GM12878 (cell line): ENCODE measurements at regions not wholly inside any gene's neighbourhood (a gene's known extent, or its start where the extent isn't known, plus 50 kb on each side); places are given as distances from the start of the nearest gene placed in this dataset.

Source experiments
- ATAC-seq: fragments of 200-7000 bp; cut with Tn5 transposase; 3 replicates; pipeline ENCODE4 v1.9.1; 2020; ENCODE audit warnings: mild to moderate bottlenecking, moderate library complexity
- BruUV-seq: library from RNA; stranded (reverse); fragments of 400-500 nt; replicated peaks from 2 replicates; lab custom pipeline; 2021; lab: Mats Ljungman, UMichigan
- CTCF ChIA-PET: fragments of 300-600 bp; sonication (Branson Sonifier 250); formaldehyde crosslinking; extraction: SDS; loops from one replicate; lab custom pipeline; 2021; ENCODE audit warnings: inconsistent platforms; lab: Yijun Ruan, JAX
- POLR2A ChIA-PET: fragments of 350-600 bp; formaldehyde crosslinking; extraction: SDS; loops from one replicate; lab custom pipeline; 2021; ENCODE audit warnings: inconsistent platforms; lab: Charles Lee
- RAD21 ChIA-PET: fragments of 300-600 bp; sonication (Branson Sonifier 250); formaldehyde crosslinking; loops from one replicate; lab custom pipeline; 2023; ENCODE audit warnings: antibody characterized with exemption; ENCODE audit not compliant: unreplicated experiment; lab: Charles Lee
- SMC1A ChIA-PET: fragments of 300-600 bp; sonication (Branson Sonifier 250); formaldehyde crosslinking; loops from one replicate; lab custom pipeline; 2023; ENCODE audit not compliant: unreplicated experiment, uncharacterized antibody; lab: Charles Lee
- DNase-seq: peaks from one replicate; pipeline ENCODE4 v3.0.0-alpha.2; 2011; ENCODE audit warnings: low read depth, low spot score
- FAIRE-seq: peaks from 3 replicates; lab custom pipeline; 2011; peaks lifted over from hg19 to GRCh38; lab: Jason Lieb, UNC
- H2AFZ ChIP-seq: 2 replicates; pipeline ENCODE4 v1.6.0; 2011; ENCODE audit warnings: low read depth, low read length, control low read depth; ENCODE audit not compliant: control insufficient read depth
- H3K27ac ChIP-seq: 2 replicates; pipeline ENCODE4 v1.5.1; 2011; ENCODE audit warnings: control low read depth; ENCODE audit not compliant: control insufficient read depth, insufficient read depth
- H3K27me3 ChIP-seq, 2 experiments: replicated peaks in 1 of 2; 2 replicates each; pipeline versions ENCODE4 v1.6.0 to v1.6.1; 2011; ENCODE audit warnings: low read length in 1 of 2; ENCODE audit not compliant: control insufficient read depth in 2 of 2, insufficient read depth in 2 of 2
- H3K36me3 ChIP-seq, 2 experiments: 2 replicates each; pipeline ENCODE4 v1.5.1; 2011; ENCODE audit warnings: low read length in 1 of 2; ENCODE audit not compliant: control insufficient read depth in 2 of 2, insufficient read depth in 2 of 2
- H3K4me1 ChIP-seq: 2 replicates; pipeline ENCODE4 v1.6.1; 2011; ENCODE audit warnings: mild to moderate bottlenecking, low read length, moderate library complexity, mixed read lengths; ENCODE audit not compliant: control insufficient read depth, insufficient read depth
- H3K4me2 ChIP-seq: 2 replicates; pipeline ENCODE4 v1.6.0; 2011; ENCODE audit warnings: control low read depth; ENCODE audit not compliant: control insufficient read depth, insufficient read depth
- H3K4me3 ChIP-seq: fragments of 200-600 bp; sonication (generic); 2 replicates; pipeline ENCODE4 v1.5.1; 2016
- H3K79me2 ChIP-seq: 2 replicates; pipeline ENCODE4 v1.6.0; 2011; ENCODE audit warnings: low read length; ENCODE audit not compliant: control insufficient read depth, insufficient read depth
- H3K9ac ChIP-seq: 2 replicates; pipeline ENCODE4 v1.8.0; 2011; ENCODE audit warnings: low read length, control low read depth, mixed read lengths; ENCODE audit not compliant: control insufficient read depth, insufficient read depth
- H3K9me3 ChIP-seq: replicated peaks from 3 replicates; pipeline ENCODE4 v1.5.1; 2011; ENCODE audit warnings: mild to moderate bottlenecking, low read length; ENCODE audit not compliant: control insufficient read depth, insufficient read depth
- H4K20me1 ChIP-seq: 2 replicates; pipeline ENCODE4 v1.6.0; 2011; ENCODE audit not compliant: control insufficient read depth, insufficient read depth
- BCLAF1 ChIP-seq: fragments of 450-650 bp; IDR thresholded peaks from 2 replicates; pipeline ENCODE4 v1.6.1; 2017; ENCODE audit warnings: antibody characterized with exemption, mild to moderate bottlenecking, moderate library complexity
- BHLHE40 ChIP-seq, 2 experiments: fragments of 450-650 bp in 1 of 2; IDR thresholded peaks; 2 replicates each; pipeline ENCODE4 v1.6.1; 2011 to 2017; ENCODE audit warnings: low read depth in 2 of 2, borderline replicate concordance in 1 of 2, improper control_type of control experiment in 1 of 2, low read length in 1 of 2, mild to moderate bottlenecking in 1 of 2
- BRCA1 ChIP-seq: IDR thresholded peaks from 2 replicates; pipeline ENCODE4 v1.6.1; 2011; ENCODE audit warnings: low read depth, low read length, improper control_type of control experiment
- CTCF ChIP-seq, 3 experiments: IDR thresholded peaks in 2 of 3; conservative IDR thresholded peaks in 1 of 3; 2 replicates each; pipeline ENCODE4 v1.5.1; 2011; ENCODE audit warnings: low read depth in 3 of 3, low read length in 3 of 3, mild to moderate bottlenecking in 3 of 3, control low read depth in 2 of 3, moderate library complexity in 2 of 3, inconsistent platforms in 1 of 3, mixed read lengths in 1 of 3; ENCODE audit not compliant: control insufficient read depth in 2 of 3, insufficient read depth in 1 of 3; ENCODE audit errors: extremely low read depth in 1 of 3
- FOS ChIP-seq: IDR thresholded peaks from 3 replicates; pipeline ENCODE4 v1.6.1; 2011; ENCODE audit warnings: borderline replicate concordance; ENCODE audit not compliant: insufficient read length; ENCODE audit errors: extremely low read depth
- HDAC6 ChIP-seq: fragments of 200-600 bp; sonication (generic); IDR thresholded peaks from one replicate; pipeline ENCODE4 v1.8.0; 2017; ENCODE audit warnings: antibody characterized with exemption; ENCODE audit not compliant: unreplicated experiment
- KDM1A ChIP-seq: fragments of 200-600 bp; sonication (generic); IDR thresholded peaks from 2 replicates; pipeline ENCODE4 v1.6.1; 2016; ENCODE audit warnings: borderline replicate concordance
- MEF2B ChIP-seq: fragments of 450-650 bp; IDR thresholded peaks from 2 replicates; pipeline ENCODE4 v1.6.1; 2018; ENCODE audit warnings: mild to moderate bottlenecking, moderate library complexity; ENCODE audit not compliant: partially characterized antibody, poor library complexity, severe bottlenecking
- MTA3 ChIP-seq: IDR thresholded peaks from 2 replicates; pipeline ENCODE4 v1.6.1; 2012; ENCODE audit warnings: low read length, inconsistent platforms, borderline replicate concordance
- MYC ChIP-seq: IDR thresholded peaks from 2 replicates; pipeline ENCODE4 v1.6.1; 2011; ENCODE audit warnings: mild to moderate bottlenecking, low read length, moderate library complexity, inconsistent platforms; ENCODE audit not compliant: insufficient read depth, insufficient replicate concordance, insufficient read length, severe bottlenecking
- POLR2AphosphoS5 ChIP-seq: IDR thresholded peaks from 2 replicates; pipeline ENCODE4 v1.6.1; 2011; ENCODE audit warnings: mild to moderate bottlenecking, low read length, inconsistent platforms
- ZNF687 ChIP-seq: fragments of 450-650 bp; IDR thresholded peaks from 2 replicates; pipeline ENCODE4 v1.6.1; 2017; ENCODE audit warnings: mild to moderate bottlenecking, moderate library complexity
- WGBS: methylation state at CpG from one replicate; pipeline ENCODE4 v1.1.6; 2016; ENCODE audit warnings: low lambda C conversion rate; ENCODE audit not compliant: insufficient replicate concordance, insufficient coverage; ENCODE audit errors: missing lambda C conversion rate; 5-methylcytosine and 5-hydroxymethylcytosine counted together
- in situ Hi-C: fragments of 300-500 bp; cut with MboI; formaldehyde crosslinking; loops from 9 replicates; pipeline ENCODE4 v1.14.3; 2018; ENCODE audit warnings: mixed read lengths
- intact Hi-C: fragments of 100-400 bp; cut with micrococcal nuclease; formaldehyde crosslinking; loops from one replicate; pipeline ENCODE4 v1.14.2; 2022; ENCODE audit not compliant: unreplicated experiment

- TF ChIP-seq FOS (no peak), POLR2AphosphoS5 (no peak), HDAC6 (no peak), CTCF (IDR thresholded peaks at IDR 0.05 in 2 of 3, conservative IDR thresholded peaks at IDR 0.05 in 1 of 3; ENCODE audit: control insufficient read depth in 2 of 3, extremely low read depth in 1 of 3, insufficient read depth in 1 of 3, low read depth in 3 of 3, low read length in 3 of 3) (no peak), BCLAF1 (no peak), MEF2B (no peak), KDM1A (no peak)
- TF ChIP-seq, all 136 proteins: peak for 0
Measured at GRCh38 chr2:23159746-23160405, 225.1 kb upstream of the KLHL29 start (continued).

- SMC1A ChIA-PET = no interaction called here
- RAD21 ChIA-PET = no interaction called here
- Histone ChIP-seq H3K4me2 (no peak overlapping the region), H3K4me1 (no peaks in the 10 kb centered on the region), H3K36me3 (no peaks in the 10 kb centered on the region), H2AFZ (no peak overlapping the region), H3K9ac (no peak overlapping the region), H3K4me3 (no peak overlapping the region), H3K79me2 (no peaks in the 10 kb centered on the region), H3K27me3 (no peaks in the 10 kb centered on the region; a peak in 2 of 4 replicates), H3K9me3 (no peaks in the 10 kb centered on the region), H4K20me1 (no peaks in the 10 kb centered on the region), H3K27ac (no peak overlapping the region)
- 19% methylated on average over 2 of the region's 2 CpGs for WGBS
- CTCF ChIA-PET = no interaction called here
- no TSS peak for BruUV-seq
- in situ Hi-C loops = no loop called here
- intact Hi-C loops = no loop called here
- POLR2A ChIA-PET = no interaction called here
- no peak for FAIRE-seq
- no peak for ATAC-seq
- no peak for DNase-seq
- TF ChIP-seq BRCA1 = no peak
- TF ChIP-seq FOS = no peak
- TF ChIP-seq ZNF687 = no peak
- TF ChIP-seq MTA3 = no peak
- no peak for TF ChIP-seq MYC
- TF ChIP-seq BHLHE40 (IDR thresholded peaks at IDR 0.05; ENCODE audit: borderline replicate concordance in 1 of 2, low read depth in 2 of 2, low read length in 1 of 2) = no peak
Measured at GRCh38 chr2:23164173-23164572, 220.8 kb upstream of the KLHL29 start.
